HG03432 (cell line): ENCODE measurements at regions not wholly inside any gene's neighbourhood (a gene's known extent, or its start where the extent isn't known, plus 50 kb on each side); places are given as distances from the start of the nearest gene placed in this dataset.
"Not testable (repeated sequence)": the region's sequence is repeated elsewhere in the genome, so short reads cannot be mapped to it uniquely, and the experiment has no call there.

Source experiments
- ATAC-seq: cut with Tn5 transposase; IDR thresholded peaks from one replicate; pipeline ENCODE4 v1.9.1; 2021; ENCODE audit warnings: mild to moderate bottlenecking, moderate library complexity; ENCODE audit not compliant: unreplicated experiment

DNA sequence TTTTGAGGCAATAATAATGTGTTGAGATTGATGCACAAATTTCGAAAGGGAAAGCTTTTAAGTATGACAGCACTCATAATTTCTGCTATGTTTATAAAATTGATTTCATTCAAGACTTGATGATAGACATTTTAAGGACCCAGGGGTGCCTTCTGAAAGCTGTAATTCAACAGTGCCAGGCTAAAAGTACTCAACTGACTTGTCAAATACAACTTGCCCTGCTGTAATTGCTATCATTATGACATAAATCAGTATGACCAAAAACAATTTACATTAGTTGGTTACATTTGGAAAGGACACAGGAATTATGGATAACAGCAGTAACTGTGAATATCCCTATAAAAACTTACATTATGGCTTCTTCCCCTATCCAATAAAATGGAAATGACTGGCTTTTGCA lies 178.9 kb downstream of the MMUT start:
- ATAC-seq = no peak

- not testable (repeated sequence) for ATAC-seq
Measured at GRCh38 chr6:49274809-49275769, 188.0 kb downstream of the MMUT start.

DNA sequence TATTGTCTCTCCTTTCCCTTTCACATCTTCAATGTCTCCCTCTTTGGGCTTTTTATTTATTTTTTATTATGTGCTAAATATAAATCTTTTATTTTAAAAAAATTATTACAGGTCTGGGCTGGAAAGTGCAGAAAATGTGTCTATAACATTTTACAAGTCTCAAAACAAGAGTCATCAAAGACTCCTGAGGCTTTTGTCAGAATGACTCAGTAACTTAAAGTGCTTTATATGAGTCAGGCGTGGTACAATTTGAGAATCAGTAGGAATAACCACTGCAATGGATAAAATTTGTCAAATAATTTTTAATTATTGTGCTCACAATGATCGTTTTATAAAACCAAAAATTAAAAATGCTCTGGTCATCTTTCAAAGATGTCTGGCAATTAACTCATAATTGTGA lies 193.9 kb downstream of the MMUT start:
- no peak for ATAC-seq

DNA sequence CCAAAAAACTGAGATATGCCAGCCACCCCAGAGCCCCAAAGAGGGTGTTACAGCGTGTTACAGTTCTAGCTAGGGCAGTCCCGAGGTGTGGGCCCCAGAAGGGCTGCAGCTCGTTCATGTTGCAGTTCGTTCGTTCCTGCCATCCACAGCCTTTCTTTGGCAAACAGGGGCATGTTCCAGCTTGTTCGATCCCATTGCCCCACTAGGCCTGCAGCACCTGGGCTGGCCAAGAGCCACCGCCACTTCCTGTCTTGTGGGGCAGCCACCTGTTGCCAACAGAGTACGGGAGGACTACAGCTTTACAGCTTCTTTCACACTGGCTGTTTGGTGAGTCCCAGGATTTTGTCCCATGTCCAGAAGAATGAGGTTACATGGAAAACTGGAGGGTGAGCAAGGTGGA lies 198.1 kb downstream of the MMUT start:
- ATAC-seq = no peak

DNA sequence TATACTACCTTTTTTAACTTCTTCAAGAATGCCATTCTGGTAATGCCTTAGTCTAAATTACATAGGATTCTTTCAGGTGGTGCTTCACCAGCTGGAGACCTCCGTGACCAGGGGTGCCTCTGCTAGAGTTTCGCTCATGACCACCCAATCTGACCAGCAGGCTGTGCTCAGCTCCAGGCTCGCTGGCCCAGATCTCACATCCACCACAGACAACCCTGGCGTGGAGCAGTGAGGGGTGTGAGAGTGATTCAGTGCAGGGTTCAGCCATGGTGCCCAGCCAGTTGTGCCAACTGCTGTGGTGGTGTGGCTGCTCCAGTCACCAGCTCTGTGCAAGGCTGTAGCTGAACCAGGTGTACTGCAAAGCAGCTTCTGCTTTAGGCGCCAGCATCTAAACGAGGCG lies 198.6 kb downstream of the MMUT start:
- no peak for ATAC-seq

- no peak for ATAC-seq
Measured at GRCh38 chr6:49257549-49257948, 205.5 kb downstream of the MMUT start.

- no peak for ATAC-seq
Measured at GRCh38 chr6:49255335-49255734, 207.7 kb downstream of the MMUT start.

GRCh38 chr6:49252901-49253300 lies 210.2 kb downstream of the MMUT start:
- ATAC-seq = no peak

- ATAC-seq = no peak
Measured at GRCh38 chr6:49233483-49233882, 229.6 kb downstream of the MMUT start.

DNA sequence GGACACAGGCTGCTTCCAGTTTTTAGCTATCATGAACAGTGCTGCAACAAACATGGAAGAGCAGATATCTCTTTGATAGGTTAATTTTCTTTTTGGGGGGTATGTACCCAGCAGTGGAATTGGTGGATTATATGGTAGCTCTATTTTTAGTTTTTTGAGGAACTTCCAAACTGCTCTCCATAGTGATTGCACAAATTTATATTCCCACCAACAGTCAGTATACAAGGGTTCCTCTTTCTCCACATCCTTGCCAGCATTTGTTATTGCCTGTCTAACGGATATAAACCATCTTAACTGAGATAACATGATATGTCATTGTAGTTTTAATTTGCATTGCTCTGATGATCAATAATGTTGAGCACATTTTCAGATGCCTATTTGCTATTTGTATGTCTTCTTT lies 237.6 kb downstream of the MMUT start:
- ATAC-seq = no peak

- ATAC-seq = no peak
Measured at GRCh38 chr6:49220293-49220692, 242.8 kb downstream of the MMUT start.

GRCh38 chr6:49205526-49205925 lies 257.5 kb downstream of the MMUT start:
- ATAC-seq = no peak

- peak; percentile 59 for ATAC-seq
Measured at GRCh38 chr6:49202924-49203536, 260.0 kb downstream of the MMUT start.

DNA sequence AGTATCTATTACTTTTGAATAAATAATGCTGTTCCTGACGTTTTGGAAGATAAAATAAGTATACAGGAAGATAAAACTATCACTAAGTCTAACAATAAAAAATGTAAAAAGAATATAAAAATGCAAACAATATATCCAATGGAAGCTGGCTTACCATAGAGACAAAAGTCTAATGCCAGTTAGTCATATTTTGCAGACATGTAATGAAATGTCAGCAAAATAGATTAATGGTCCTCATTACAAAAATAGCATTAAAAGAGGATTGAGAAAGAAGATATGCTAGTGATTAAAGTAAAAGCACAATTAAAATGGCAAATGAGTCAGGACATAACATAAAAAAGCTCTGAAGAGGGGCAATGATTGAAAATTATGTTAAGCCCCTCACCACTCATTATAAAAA lies 265.0 kb downstream of the MMUT start:
- no peak for ATAC-seq

DNA sequence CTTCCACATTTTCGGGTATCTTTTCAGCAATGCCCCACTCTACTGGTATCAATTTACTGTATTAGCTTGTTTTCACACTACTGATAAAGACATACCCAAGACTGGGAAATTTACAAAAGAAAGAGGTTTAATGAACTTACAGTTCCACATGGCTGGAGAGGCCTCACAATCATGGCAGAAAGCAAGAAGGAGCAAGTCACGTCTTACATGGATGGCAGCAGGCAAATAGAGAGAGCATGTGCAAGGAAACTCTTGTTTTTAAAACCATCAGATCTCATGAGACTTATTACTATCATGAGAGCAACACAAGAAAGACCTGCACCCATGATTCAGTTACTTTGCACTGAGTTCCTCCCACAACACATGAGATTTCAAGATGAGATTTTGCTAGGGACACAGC lies 300.7 kb downstream of the MMUT start:
- not testable (repeated sequence) for ATAC-seq

DNA sequence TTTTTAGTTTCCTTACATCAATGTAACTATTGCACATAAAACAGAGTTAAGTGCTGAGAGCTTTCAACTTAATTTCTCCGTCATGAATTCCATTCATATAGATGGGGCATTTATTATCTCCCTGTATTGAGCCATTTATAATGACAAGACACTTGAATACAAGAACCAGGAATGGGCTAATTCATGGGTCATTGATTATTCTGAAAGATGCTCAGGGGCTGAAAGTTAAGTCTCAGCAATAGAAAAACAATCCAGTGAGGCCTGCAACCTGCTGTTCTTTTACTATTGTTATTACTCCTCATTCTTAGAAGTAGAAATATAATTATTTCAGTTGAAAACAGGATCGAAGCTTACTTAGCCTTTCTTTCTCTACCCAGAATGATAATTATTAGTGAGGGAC lies 307.7 kb downstream of the MMUT start:
- ATAC-seq = no peak

DNA sequence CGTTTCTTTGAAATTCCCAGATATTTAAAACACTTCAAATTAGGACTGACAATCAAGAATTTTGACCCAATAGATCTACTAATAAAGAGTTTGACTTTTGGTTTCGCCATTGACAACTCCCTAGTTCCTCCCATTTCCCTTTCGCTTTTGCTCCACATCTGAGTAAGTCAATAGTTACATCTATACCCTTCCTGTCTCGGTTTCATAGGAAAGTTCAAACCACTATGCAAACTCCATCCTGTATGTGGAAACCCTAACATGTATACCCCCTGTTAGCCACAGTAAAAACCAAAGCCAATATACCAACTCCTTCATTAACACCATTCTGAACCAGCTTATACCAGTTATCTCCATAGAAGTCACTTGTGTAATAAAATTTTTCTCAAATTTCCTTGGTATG lies 311.1 kb downstream of the MMUT start:
- no peak for ATAC-seq

DNA sequence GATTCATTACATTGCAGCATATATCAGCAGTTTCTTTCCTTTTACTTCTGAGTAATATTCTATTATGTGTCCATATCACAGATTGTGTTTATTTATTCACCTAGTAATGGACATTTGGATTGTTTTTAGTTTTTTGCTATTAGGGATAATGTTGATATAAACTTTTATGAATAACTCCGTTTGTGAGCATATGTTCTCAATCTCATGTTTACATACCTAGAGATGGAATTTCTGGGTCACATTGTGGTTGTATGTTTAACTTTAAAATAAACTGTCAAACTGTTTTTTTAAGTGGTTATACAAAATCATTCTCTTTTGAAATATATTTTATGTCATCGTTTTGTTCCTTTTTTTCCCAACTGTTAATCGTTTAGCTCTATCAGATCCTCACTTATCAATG lies 311.6 kb downstream of the MMUT start:
- ATAC-seq = no peak

GRCh38 chr6:49151033-49151432 lies 312.0 kb downstream of the MMUT start:
- ATAC-seq = no peak

DNA sequence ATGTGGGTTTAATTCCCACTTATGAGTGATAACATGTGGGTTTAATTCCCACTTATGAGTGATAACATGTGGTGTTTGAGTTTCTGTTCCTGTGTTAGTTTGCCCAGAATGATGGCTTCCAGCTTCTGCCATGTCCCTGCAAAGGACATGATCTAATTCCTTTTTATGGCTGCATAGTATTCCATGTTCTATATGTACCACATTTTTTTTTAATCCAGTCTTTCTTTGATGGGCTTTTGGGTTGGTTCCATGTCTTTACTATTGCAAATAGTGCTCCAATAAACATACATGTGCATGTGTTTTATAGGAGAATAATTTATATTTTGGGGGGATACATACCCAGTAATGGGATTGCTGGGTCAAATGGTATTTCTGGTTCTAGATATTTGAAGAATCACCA lies 317.8 kb downstream of the MMUT start:
- no peak for ATAC-seq

- ATAC-seq = no peak
Measured at GRCh38 chr6:49142421-49143151, 320.5 kb downstream of the MMUT start.

GRCh38 chr6:49121970-49122369 lies 341.1 kb downstream of the MMUT start:
- no peak for ATAC-seq
